Tibial nerve (tissue), 4 donors: ENCODE measurements at regions not wholly inside any gene's neighbourhood (a gene's known extent, or its start where the extent isn't known, plus 50 kb on each side); places are given as distances from the start of the nearest gene placed in this dataset.
"Not testable (repeated sequence)": the region's sequence is repeated elsewhere in the genome, so short reads cannot be mapped to it uniquely, and the experiment has no call there.

ENCODE experiments used
- EP300 ChIP-seq, 2 donors: sonication (generic); formaldehyde crosslinking; IDR thresholded peaks; one replicate each; pipeline ENCODE4 v1.6.1; 2017; ENCODE audit warnings: antibody characterized with exemption in 2 of 2, mild to moderate bottlenecking in 1 of 2
- POLR2A ChIP-seq, 2 donors: fragments of 450-650 bp; IDR thresholded peaks; one replicate each; pipeline ENCODE4 v1.6.1; 2017; ENCODE audit warnings: antibody characterized with exemption in 2 of 2, mild to moderate bottlenecking in 2 of 2, moderate library complexity in 2 of 2
- TF ChIP-seq, protein P1 (sequence below), 5 experiments: fragments of 200-600 bp in 3 of 5; fragments of 450-650 bp in 2 of 5; sonication (generic) in 3 of 5; IDR thresholded peaks; one replicate each; pipeline ENCODE4 v1.5.1; 2016 to 2019; ENCODE audit warnings: antibody characterized with exemption in 5 of 5, mild to moderate bottlenecking in 3 of 5, moderate library complexity in 2 of 5

DNA sequence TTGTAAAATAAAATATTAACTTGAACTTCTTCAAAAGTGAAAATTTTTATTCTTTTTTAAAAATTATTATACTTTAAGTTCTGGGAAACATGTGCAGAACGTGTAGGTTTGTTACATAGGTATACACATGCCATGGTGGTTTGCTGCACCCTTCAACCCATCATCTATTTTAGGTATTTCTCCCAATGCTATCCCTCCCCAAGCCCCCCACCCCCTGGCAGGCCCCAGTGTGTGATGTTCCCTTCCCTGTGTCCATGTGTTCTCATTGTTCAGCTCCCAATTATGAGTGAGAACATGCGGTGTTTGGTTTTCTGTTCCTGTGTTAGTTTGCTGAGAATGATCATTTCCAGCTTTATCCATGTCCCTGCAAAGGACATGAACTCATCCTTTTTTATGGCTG, 515.6 kb upstream of the TPTE start:
- TF ChIP-seq, protein P1, sequence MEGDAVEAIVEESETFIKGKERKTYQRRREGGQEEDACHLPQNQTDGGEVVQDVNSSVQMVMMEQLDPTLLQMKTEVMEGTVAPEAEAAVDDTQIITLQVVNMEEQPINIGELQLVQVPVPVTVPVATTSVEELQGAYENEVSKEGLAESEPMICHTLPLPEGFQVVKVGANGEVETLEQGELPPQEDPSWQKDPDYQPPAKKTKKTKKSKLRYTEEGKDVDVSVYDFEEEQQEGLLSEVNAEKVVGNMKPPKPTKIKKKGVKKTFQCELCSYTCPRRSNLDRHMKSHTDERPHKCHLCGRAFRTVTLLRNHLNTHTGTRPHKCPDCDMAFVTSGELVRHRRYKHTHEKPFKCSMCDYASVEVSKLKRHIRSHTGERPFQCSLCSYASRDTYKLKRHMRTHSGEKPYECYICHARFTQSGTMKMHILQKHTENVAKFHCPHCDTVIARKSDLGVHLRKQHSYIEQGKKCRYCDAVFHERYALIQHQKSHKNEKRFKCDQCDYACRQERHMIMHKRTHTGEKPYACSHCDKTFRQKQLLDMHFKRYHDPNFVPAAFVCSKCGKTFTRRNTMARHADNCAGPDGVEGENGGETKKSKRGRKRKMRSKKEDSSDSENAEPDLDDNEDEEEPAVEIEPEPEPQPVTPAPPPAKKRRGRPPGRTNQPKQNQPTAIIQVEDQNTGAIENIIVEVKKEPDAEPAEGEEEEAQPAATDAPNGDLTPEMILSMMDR (IDR thresholded peaks at IDR 0.05), result not testable (repeated sequence)
- not testable (repeated sequence) for TF ChIP-seq EP300, POLR2A (IDR thresholded peaks at IDR 0.05)
